ENCODE measurements at regions not wholly inside any gene's neighbourhood (a gene's known extent, or its start where the extent isn't known, plus 50 kb on each side); places are given as distances from the start of the nearest gene placed in this dataset.

GRCh38 chr9:3716415-3716814, 190.6 kb upstream of the RFX3 start:
- ChIA-PET POLR2A (no interaction called here), CTCF (no interaction called here)
- Histone ChIP-seq H3K4me1 (ENCODE audit: control insufficient read depth, insufficient read depth, low read length) (no peaks in the 10 kb centered on the region), H3K27me3 (ENCODE audit: control insufficient read depth, insufficient read depth, low read length) (no peaks in the 10 kb centered on the region), H3K4me3 (ENCODE audit: low read depth in 2 of 2, low read length in 2 of 2) (no peak overlapping the region), H3K27ac (ENCODE audit: low read length) (no peak overlapping the region), H3K9me3 (ENCODE audit: control insufficient read depth, insufficient read depth, low read depth, low read length) (no peaks in the 10 kb centered on the region), H3K36me3 (ENCODE audit: control insufficient read depth, insufficient read depth, low read length) (no peaks in the 10 kb centered on the region)
- in situ Hi-C loops (cut with HindIII; ENCODE audit: low pct_unique_long_range_greater_than_20kb, low sequenced_read_pairs), result no loop called here
- intact Hi-C loops (cut with micrococcal nuclease; ENCODE audit: unreplicated experiment), result no loop called here
- BruUV-seq (replicated peaks), result no TSS peak
- no peak for DNase-seq (ENCODE audit: low read depth, low spot score)
- ATAC-seq, result no peak
- TF ChIP-seq, protein P1, sequence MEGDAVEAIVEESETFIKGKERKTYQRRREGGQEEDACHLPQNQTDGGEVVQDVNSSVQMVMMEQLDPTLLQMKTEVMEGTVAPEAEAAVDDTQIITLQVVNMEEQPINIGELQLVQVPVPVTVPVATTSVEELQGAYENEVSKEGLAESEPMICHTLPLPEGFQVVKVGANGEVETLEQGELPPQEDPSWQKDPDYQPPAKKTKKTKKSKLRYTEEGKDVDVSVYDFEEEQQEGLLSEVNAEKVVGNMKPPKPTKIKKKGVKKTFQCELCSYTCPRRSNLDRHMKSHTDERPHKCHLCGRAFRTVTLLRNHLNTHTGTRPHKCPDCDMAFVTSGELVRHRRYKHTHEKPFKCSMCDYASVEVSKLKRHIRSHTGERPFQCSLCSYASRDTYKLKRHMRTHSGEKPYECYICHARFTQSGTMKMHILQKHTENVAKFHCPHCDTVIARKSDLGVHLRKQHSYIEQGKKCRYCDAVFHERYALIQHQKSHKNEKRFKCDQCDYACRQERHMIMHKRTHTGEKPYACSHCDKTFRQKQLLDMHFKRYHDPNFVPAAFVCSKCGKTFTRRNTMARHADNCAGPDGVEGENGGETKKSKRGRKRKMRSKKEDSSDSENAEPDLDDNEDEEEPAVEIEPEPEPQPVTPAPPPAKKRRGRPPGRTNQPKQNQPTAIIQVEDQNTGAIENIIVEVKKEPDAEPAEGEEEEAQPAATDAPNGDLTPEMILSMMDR (IDR thresholded peaks at IDR 0.05), result no peak
- no peak for TF ChIP-seq TCF7L2 (IDR thresholded peaks at IDR 0.05; ENCODE audit: low read depth, low read length)
- TF ChIP-seq, protein P2, sequence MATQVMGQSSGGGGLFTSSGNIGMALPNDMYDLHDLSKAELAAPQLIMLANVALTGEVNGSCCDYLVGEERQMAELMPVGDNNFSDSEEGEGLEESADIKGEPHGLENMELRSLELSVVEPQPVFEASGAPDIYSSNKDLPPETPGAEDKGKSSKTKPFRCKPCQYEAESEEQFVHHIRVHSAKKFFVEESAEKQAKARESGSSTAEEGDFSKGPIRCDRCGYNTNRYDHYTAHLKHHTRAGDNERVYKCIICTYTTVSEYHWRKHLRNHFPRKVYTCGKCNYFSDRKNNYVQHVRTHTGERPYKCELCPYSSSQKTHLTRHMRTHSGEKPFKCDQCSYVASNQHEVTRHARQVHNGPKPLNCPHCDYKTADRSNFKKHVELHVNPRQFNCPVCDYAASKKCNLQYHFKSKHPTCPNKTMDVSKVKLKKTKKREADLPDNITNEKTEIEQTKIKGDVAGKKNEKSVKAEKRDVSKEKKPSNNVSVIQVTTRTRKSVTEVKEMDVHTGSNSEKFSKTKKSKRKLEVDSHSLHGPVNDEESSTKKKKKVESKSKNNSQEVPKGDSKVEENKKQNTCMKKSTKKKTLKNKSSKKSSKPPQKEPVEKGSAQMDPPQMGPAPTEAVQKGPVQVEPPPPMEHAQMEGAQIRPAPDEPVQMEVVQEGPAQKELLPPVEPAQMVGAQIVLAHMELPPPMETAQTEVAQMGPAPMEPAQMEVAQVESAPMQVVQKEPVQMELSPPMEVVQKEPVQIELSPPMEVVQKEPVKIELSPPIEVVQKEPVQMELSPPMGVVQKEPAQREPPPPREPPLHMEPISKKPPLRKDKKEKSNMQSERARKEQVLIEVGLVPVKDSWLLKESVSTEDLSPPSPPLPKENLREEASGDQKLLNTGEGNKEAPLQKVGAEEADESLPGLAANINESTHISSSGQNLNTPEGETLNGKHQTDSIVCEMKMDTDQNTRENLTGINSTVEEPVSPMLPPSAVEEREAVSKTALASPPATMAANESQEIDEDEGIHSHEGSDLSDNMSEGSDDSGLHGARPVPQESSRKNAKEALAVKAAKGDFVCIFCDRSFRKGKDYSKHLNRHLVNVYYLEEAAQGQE (IDR thresholded peaks at IDR 0.05; ENCODE audit: insufficient read depth in 1 of 2, low read depth in 2 of 2, low read length in 1 of 2), result peak in 1 of 2 experiments; percentile 36; a peak in 1 of 4 replicates
- no peak for TF ChIP-seq SIN3A (IDR thresholded peaks at IDR 0.05; ENCODE audit: borderline replicate concordance, insufficient read depth, low read depth, low read length)
- no peak for TF ChIP-seq POLR2AphosphoS5 (IDR thresholded peaks at IDR 0.05; ENCODE audit: low read depth, low read length)

DNA sequence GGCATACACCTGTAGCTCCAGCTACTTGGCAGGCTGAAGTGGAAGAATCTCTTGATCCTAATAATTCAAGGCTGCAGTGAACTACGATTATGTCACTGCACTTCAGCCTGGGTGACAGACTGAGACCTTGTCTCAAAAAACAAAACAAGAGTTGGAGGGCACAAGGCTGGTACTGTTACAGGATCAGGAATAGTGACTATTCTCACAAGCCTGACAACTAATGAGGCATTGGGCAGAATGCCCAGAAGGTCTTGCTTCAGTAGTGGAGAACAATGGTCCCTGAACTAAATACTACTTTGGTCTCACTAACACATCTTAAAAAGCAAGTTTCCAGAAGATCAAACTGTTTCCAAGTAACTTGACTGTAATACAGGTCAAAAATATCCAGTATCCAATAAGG, 182.9 kb upstream of the RFX3 start:
- TF ChIP-seq SIN3A (IDR thresholded peaks at IDR 0.05; ENCODE audit: borderline replicate concordance, insufficient read depth, low read depth, low read length), result no peak
- TF ChIP-seq TCF7L2 (IDR thresholded peaks at IDR 0.05; ENCODE audit: low read depth, low read length), result no peak
- TF ChIP-seq, protein P2 (IDR thresholded peaks at IDR 0.05; ENCODE audit: insufficient read depth in 1 of 2, low read depth in 2 of 2, low read length in 1 of 2), result no peak
- TF ChIP-seq POLR2AphosphoS5 (IDR thresholded peaks at IDR 0.05; ENCODE audit: low read depth, low read length), result no peak
- TF ChIP-seq, protein P1 (IDR thresholded peaks at IDR 0.05), result no peak
- POLR2A ChIA-PET, result no interaction called here

More for the DNA sequence above, 182.9 kb upstream of the RFX3 start:
- ATAC-seq (no peak), DNase-seq (ENCODE audit: low read depth, low spot score) (no peak)
- no peak overlapping the region for H3K4me3 ChIP-seq (ENCODE audit: low read depth in 2 of 2, low read length in 2 of 2)
- CTCF ChIA-PET, result no interaction called here
- intact Hi-C loops (cut with micrococcal nuclease; ENCODE audit: unreplicated experiment) (no loop called here), in situ Hi-C loops (cut with HindIII; ENCODE audit: low pct_unique_long_range_greater_than_20kb, low sequenced_read_pairs) (no loop called here)
- no peaks in the 10 kb centered on the region for H3K4me1 ChIP-seq (ENCODE audit: control insufficient read depth, insufficient read depth, low read length)
- H3K27me3 ChIP-seq (ENCODE audit: control insufficient read depth, insufficient read depth, low read length), result no peaks in the 10 kb centered on the region
- no peaks in the 10 kb centered on the region for H3K36me3 ChIP-seq (ENCODE audit: control insufficient read depth, insufficient read depth, low read length)
- BruUV-seq (replicated peaks), result no TSS peak
- H3K27ac ChIP-seq (ENCODE audit: low read length), result no peak overlapping the region
- H3K9me3 ChIP-seq (ENCODE audit: control insufficient read depth, insufficient read depth, low read depth, low read length), result no peaks in the 10 kb centered on the region
